Kidney epithelial cell (primary cell): ENCODE measurements at regions not wholly inside any gene's neighbourhood (a gene's known extent, or its start where the extent isn't known, plus 50 kb on each side); places are given as distances from the start of the nearest gene placed in this dataset.

Experiments
- DNase-seq: peaks from one replicate; pipeline ENCODE4 v3.0.0-alpha.2; 2010; ENCODE audit warnings: low read depth
- H3K27me3 ChIP-seq: 2 replicates; pipeline ENCODE4 v1.6.0; 2011; ENCODE audit warnings: low read length; ENCODE audit not compliant: control insufficient read depth, insufficient read depth
- H3K36me3 ChIP-seq: 2 replicates; pipeline ENCODE4 v1.5.1; 2011; ENCODE audit warnings: low read length; ENCODE audit not compliant: control insufficient read depth, insufficient read depth
- H3K4me3 ChIP-seq: 2 replicates; pipeline ENCODE4 v1.5.1; 2011; ENCODE audit warnings: low read depth, mild to moderate bottlenecking, control low read depth, low read length
- TF ChIP-seq, protein P1 (sequence below): IDR thresholded peaks from 2 replicates; pipeline ENCODE4 v1.5.1; 2011; ENCODE audit warnings: mild to moderate bottlenecking, moderate library complexity, low read length, control low read depth, inconsistent platforms; ENCODE audit not compliant: insufficient read depth, poor library complexity, severe bottlenecking

DNA sequence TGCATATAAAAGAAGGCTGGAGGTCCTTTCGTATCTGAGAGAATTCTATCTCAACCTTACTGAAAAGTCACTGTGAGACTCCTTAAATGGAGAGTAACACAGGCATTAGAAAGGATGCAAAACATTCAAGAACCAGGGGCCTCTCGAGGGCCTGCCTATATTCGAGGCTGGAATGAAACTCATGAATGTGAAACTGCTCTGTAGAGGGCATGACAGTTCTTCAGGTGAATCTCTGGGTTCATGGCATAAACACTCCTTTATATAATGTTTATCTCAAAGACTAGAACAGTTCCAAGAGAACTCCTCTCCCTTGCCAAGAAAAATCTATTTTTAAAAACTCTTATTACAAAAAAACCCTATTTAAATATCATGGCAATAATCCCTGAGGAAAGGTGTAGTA lies 113.9 kb downstream of the SEC61B start:
- Histone ChIP-seq H3K4me3 (no peak overlapping the region), H3K36me3 (no peaks in the 10 kb centered on the region), H3K27me3 (no peaks in the 10 kb centered on the region)
- TF ChIP-seq, protein P1, sequence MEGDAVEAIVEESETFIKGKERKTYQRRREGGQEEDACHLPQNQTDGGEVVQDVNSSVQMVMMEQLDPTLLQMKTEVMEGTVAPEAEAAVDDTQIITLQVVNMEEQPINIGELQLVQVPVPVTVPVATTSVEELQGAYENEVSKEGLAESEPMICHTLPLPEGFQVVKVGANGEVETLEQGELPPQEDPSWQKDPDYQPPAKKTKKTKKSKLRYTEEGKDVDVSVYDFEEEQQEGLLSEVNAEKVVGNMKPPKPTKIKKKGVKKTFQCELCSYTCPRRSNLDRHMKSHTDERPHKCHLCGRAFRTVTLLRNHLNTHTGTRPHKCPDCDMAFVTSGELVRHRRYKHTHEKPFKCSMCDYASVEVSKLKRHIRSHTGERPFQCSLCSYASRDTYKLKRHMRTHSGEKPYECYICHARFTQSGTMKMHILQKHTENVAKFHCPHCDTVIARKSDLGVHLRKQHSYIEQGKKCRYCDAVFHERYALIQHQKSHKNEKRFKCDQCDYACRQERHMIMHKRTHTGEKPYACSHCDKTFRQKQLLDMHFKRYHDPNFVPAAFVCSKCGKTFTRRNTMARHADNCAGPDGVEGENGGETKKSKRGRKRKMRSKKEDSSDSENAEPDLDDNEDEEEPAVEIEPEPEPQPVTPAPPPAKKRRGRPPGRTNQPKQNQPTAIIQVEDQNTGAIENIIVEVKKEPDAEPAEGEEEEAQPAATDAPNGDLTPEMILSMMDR, result no peak
- DNase-seq, result no peak

DNA sequence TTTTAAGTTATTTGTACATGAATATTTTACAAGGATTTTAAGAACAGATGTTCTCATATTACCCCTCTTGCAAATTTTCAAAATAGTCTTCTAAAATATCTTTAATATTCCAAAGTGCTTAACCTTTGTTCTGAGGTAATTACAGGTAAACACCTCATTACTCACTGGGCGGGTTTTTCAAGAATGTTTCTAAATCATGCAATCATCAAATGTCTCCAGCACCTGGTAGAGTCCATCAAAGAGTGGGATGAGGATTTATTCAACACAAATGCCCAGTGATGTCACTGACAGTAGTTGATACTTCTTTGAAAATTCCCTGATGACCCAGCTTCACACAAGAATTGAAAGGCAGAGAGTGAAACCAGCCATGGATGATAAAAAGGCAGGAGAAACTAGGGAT lies 114.4 kb downstream of the SEC61B start:
- Histone ChIP-seq H3K27me3 (no peaks in the 10 kb centered on the region), H3K4me3 (no peak overlapping the region), H3K36me3 (no peaks in the 10 kb centered on the region)
- TF ChIP-seq, protein P1, result no peak
- no peak for DNase-seq

DNA sequence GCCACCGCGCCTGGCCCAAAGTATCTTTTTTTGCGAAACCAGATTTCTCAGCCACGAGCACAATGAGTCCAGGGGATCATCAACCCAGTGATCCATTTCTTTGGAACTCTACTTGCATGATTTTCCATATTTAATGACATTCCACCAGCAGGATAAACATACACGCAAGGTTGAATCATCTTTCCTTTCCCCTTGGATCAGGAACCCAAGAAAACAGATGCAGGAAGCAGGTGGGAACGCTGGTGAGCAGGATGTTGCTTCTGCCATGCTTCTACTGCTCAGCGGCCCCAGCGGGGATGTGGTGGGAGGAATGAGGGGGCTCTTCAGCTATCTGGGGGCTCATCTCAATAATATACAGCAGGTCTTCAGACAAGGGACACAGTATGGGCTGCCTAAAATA lies 118.2 kb downstream of the SEC61B start:
- TF ChIP-seq, protein P1, result no peak
- H3K36me3 ChIP-seq, result no peaks in the 10 kb centered on the region
- H3K4me3 ChIP-seq, result no peak overlapping the region
- DNase-seq, result no peak
- H3K27me3 ChIP-seq, result no peaks in the 10 kb centered on the region

DNA sequence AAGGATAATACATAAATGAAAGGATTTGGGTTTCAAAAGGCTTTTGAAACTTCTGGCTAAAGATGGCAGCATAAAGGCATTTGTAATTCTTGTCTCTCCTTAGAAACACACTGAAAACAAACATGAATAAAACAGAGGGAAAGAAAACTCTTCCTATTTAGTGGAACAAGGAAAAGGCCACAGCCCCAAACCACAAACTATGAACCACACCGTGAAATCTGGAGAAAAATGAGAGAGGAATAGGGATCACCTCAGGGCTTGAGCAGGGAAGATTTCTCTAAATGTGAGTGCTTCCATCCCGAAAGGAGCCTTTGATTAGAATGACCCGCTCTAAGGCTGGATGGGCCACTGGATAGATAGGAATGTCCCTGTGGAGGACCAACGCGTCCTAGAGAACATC lies 119.6 kb downstream of the SEC61B start:
- H3K4me3 ChIP-seq, result no peak overlapping the region
- DNase-seq, result no peak
- TF ChIP-seq, protein P1, result no peak
- no peaks in the 10 kb centered on the region for H3K36me3 ChIP-seq
- no peaks in the 10 kb centered on the region for H3K27me3 ChIP-seq

DNA sequence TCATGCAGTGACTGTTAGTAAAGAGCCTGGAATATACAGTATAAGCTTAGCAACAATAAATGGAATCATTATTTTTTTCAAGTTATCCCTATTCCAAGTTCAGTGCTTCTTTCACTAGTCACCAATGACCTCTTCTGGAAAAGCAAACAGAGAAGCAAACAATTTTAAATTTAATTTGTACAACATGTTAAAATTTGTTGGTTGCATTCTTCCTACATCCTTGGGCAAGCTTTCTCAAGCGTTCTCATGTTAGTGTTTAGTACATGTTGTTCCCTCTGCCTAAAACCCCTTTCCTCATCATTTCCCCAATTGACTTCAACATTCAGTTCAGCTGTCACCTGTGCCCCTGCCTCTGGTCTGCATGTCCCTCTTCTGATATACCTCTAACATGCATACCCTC lies 123.4 kb downstream of the SEC61B start:
- Histone ChIP-seq H3K36me3 (no peaks in the 10 kb centered on the region), H3K27me3 (no peaks in the 10 kb centered on the region), H3K4me3 (no peak overlapping the region)
- TF ChIP-seq, protein P1, result no peak
- no peak for DNase-seq

DNA sequence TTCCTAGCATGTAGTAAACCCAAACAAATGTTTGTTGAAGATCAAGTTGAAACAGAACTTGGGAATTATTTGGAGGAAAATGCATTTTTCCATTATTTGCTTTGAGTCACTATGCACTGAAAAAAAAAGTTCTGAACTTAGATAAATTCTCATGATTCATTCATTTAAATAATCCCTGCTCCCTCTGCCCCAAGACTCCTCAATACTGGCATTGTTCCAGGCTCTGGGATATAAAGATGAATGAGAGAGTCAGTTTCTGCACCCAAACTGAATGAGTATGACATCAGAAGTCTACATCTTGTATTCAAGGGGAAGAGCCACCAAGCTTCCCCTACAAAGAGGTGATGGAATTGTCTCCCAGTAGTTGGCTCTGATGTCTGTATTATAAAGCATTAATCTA lies 123.9 kb downstream of the SEC61B start:
- TF ChIP-seq, protein P1, result no peak
- DNase-seq, result no peak
- Histone ChIP-seq H3K36me3 (no peaks in the 10 kb centered on the region), H3K27me3 (no peaks in the 10 kb centered on the region), H3K4me3 (no peak overlapping the region)
